GM12873 (cell line): ENCODE measurements at regions not wholly inside any gene's neighbourhood (a gene's known extent, or its start where the extent isn't known, plus 50 kb on each side); places are given as distances from the start of the nearest gene placed in this dataset.

Experiments used
- TF ChIP-seq, protein P1 (sequence below): IDR thresholded peaks from 2 replicates; pipeline ENCODE4 v1.5.1; 2012; ENCODE audit warnings: low read depth, mild to moderate bottlenecking, moderate library complexity, low read length, control low read depth; ENCODE audit not compliant: insufficient read depth; ENCODE audit errors: missing control alignments

DNA sequence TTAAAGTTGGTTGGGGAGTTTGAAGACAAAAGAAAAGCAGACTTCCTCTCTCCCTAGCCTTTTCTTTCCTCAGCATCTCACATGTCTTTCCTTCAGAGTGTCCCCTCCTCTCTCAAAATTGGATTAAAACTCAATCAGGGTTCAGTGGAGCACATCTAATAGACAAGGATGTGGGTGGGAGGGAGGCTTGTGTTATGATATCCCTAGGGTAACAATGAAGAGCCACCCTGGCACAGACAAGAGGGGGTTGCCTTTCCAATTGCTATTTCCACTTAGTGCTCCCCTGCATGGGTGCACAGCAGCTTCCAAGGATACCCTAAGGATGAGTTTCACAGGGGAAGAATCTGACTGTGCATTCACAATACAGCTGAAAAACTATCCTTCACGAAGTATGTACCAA, 585.2 kb upstream of the C9orf72 start:
- TF ChIP-seq, protein P1, sequence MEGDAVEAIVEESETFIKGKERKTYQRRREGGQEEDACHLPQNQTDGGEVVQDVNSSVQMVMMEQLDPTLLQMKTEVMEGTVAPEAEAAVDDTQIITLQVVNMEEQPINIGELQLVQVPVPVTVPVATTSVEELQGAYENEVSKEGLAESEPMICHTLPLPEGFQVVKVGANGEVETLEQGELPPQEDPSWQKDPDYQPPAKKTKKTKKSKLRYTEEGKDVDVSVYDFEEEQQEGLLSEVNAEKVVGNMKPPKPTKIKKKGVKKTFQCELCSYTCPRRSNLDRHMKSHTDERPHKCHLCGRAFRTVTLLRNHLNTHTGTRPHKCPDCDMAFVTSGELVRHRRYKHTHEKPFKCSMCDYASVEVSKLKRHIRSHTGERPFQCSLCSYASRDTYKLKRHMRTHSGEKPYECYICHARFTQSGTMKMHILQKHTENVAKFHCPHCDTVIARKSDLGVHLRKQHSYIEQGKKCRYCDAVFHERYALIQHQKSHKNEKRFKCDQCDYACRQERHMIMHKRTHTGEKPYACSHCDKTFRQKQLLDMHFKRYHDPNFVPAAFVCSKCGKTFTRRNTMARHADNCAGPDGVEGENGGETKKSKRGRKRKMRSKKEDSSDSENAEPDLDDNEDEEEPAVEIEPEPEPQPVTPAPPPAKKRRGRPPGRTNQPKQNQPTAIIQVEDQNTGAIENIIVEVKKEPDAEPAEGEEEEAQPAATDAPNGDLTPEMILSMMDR: no peak

DNA sequence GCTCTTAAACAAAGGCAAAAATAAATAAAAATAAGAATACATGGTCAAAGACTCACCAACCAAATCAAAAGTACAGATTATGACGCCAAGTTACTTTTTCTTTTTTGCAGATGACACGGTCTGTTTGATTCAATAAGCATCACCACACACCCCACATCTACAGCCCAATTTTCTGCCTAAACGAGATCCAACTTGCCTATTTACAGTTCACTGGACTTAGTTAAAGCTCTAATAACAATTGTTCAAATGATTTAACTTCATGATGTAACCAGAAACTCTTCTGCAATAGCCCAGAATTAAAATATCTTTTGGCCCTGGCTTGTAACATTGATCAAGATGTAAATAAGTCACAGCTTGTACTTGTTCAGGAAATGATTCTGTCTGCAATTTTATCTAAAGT, 590.3 kb upstream of the C9orf72 start:
- TF ChIP-seq, protein P1: no peak

DNA sequence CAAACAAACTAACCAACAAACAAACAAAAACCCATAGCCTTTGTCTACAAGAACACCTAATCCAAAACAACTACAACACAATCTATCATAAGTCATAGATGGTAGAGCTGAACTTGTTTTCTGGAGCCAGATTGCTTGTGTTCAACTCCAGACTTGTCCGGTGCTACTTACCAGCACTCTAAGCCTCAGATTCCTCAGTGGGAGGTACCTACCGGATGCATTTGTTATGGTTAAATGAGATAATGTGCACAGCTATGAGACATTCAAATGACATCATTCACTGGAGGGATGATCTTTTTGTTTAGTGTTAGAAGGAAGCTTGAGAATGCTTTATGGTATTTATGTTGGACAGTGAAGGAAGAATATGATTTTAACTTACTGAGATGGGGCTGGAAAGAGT, 592.9 kb upstream of the C9orf72 start:
- TF ChIP-seq, protein P1: no peak

DNA sequence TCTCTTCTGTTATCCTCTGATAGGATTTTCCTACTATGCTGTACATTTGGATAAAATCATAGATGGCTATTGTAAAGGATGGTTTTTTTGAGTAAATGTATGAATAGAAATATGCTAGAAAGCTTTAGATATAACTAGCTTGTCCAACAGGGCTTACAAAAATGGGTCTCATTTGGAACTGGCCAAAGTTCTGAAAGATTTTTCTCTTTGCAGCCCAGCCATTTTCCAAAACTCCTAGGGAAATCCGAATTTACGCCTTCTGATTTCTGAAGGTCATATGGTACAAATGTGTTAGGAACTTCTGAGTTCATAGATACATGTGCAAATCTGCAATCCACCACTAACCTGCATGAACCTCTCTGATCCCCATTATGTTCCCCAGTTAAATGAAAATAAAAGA, 603.9 kb upstream of the C9orf72 start:
- TF ChIP-seq, protein P1: no peak

DNA sequence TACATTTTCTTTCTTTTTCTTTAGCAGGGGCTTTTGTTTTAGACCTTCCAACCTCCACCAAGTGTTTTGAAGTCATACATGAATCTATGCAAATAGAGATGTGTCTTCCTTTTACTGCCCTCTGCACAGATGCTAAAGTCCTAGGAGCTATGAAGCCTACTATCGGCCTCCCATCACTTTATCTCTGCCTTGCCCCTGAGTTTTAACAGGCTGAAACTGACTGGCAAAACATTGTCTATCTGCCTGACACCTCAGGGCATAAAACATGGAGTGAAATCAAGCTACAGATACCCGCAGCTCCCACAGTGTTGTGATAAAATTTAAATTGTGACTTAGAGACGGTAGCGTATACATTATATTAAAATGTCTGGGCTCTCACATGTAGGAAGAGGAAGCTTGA, 604.6 kb upstream of the C9orf72 start:
- TF ChIP-seq, protein P1: no peak

DNA sequence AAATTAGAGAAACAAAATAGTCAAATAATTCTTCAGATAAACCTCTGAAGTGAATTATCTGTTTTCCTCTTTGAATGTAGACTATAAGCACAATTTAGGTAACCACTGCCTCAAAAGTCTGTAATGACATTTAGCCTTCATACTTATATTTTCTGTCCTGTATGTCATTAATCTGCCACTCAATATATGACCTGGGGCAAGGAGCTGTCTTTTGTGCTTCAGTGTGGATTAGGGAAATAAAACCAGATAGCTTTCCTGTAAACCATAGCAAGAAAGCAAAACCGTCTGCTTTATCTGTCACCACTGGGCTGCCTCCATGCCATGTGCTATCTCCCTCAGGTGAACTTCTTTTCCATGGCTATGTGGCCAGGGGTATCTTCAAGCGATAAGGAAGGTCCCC, 606.6 kb upstream of the C9orf72 start:
- TF ChIP-seq, protein P1: no peak

DNA sequence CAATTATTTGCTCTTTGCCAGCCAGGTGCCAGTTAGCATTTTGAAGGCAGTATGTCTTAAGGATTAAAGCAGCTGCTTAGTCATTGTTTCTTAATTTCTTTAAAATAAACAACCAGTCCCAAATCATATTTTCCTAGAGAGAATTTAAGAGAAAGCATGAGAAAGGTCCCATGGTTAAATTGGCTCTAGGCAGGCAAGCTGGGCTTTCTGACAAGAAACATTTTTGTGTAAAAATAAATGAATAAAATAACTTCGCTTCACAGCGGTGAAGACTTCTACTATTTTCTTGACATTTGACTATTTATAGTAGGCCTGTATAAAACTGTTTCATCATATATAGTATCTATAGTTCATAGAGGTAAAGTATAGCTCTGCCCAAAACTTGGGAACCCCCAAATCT, 617.7 kb upstream of the C9orf72 start:
- TF ChIP-seq, protein P1: no peak
